ENCODE measurements at regions not wholly inside any gene's neighbourhood (a gene's known extent, or its start where the extent isn't known, plus 50 kb on each side); places are given as distances from the start of the nearest gene placed in this dataset.

DNA sequence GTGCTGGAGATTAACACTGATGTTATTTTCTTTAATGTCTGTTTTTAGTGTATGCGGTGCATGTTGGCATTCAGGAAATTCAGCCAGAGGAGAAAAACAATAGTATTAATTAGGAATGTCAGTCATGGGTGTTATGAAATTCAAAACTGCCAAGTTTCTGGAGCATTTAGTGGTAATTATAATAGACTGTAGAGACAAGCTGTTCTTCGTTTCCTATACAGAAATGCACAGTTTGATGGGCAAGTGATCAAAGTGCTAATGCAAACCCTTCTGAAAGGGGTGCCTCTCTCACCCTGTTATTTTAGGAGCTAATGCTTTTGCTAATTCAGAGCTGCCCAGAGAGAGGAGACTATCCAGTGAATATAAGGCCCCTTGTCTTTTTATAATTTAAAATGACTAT lies 573.8 kb upstream of the EEF2KMT start:
- DNase-seq = no peak

DNA sequence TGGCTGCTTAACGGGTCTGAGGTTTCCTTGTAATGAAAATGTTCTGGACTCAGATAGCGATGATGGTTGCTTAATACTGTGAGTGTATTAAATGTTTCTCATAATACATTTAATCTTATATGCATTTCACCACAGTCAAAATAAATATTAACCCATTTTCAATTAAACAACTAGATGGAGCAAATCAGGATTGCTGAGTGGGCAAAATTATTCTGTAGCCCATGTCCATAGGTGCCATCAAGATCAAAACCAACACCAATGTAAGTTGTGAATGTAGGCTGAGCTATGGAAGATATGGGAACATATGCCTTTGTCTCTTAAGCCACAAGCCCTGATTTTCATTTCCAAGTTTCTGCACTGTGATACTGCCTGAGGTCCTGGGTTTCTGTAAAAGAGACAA lies 572.6 kb upstream of the EEF2KMT start:
- no peak for DNase-seq

DNA sequence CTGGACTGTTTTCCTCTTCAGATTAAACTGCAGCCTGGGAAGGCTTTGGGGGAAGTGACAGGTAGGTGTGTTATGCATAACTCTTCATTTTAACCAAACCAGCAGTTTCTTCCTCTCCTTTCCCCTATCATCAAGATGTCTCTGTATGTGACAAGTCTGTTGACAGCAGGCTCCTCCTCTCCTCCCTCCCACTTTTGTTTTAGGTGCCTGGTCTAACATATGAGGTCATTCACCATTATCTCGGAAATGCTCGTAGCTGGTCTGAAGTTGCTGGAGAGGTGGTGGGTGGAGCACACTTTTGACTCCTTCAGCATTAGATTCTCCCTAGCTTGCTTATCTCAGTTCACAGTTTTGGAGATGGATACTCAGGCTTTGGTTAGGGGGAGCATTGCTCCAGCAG lies 571.0 kb upstream of the EEF2KMT start:
- no peak for DNase-seq

DNA sequence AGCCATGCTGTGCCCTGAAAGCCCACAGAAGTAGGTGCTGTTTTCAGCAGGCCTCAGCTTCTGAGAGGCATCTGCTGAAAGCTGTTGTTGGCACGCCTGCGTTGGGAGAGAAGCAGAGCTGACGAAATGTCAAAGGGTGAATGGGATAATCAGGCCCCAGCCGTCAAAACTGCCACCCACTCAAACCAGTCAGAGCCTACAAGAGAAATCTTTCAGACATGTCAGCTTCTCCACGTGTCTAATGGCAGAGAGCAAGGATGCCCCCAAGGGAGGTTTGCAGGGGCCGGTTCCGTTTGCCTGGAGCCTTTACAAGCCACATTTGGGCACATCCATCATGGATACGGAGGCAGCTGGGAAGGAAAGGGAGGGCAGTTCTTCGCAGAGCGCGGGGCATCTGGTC lies 568.2 kb upstream of the EEF2KMT start:
- DNase-seq = no peak

DNA sequence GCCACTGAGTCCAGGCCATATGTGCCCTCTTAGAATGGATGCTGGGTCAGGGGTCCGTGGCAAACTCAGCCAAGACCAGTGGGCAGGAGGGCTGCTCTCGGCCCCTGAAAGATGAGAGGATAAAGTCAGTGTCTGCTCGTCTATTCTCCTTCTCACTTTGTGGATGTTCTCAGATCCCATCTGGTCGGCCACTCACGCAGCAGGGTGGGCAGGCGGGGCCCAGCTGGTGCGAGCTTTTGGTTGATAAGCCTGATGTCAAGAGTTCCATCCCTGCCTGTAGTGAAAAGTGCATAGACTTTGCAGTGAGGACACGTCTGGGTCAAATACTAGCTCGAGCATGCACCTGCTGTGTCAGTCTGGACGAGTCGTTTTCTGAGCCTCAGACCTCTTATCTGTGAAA lies 556.2 kb upstream of the EEF2KMT start:
- DNase-seq = no peak

DNA sequence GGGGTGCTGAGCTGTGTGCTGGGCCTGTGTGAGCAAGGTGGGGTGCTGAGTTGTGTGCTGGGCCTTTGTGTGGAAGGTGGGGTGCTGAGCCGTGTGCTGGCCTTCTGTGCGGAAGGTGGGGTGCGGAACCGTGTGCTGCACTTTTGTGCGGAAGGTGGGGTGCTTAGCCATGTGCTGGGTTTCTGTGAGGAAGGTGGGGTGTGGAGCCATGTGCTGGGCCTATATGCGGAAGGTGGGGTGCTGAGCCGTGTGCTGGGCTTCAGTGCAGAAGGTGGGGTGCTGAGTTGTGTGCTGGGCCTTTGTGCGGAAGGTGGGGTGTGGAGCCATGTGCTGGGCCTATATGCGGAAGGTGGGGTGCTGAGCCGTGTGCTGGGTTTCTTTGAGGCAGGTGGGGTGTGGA lies 555.4 kb upstream of the EEF2KMT start:
- DNase-seq = no peak

DNA sequence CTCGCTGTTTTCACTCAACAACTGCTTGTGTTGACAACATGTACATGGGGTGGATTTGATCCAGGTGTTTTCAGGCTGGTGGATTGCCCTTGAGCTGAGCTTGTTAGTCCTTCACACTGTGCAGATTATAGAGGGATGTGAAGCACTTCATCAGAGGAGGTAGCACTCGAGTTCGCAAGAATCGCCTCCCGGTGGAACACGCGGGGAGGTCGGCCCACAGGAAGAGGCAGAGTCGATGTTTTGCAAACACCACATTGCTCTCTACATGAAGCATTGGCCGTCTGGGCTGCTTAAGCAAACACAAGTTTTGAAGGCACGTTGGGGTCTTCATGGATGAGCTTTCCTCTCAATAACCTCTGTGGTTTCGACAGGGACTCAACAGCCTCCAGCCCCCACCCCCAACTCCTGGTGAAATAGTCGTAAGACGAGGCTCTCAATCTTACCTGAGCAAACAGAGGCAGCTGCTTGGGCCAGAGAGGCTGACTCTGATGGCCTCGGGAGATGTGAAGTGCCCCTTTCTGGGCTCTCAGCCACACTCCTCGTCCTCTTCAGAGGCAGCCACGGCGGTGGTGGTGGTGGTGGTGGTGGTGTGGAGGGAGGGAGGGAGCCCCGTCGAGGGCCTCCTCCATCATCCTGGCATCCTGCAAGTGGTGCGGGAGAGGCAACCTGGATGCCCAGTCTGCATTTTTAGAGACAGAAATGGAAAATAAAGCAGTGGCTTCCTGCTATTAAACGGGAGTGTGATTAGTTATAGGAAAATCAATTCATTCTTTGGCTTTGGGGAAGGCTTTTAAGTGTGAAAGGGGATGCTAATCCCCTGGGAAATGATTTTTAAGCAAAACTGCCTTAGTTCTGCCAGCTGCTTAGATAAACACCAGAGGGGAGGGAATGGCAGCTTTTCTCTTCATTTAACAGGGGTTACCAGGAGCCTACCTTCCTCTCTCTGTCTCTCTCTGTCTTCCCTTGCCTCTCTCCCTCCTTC lies 552.5 kb upstream of the EEF2KMT start:
- DNase-seq = no peak

DNA sequence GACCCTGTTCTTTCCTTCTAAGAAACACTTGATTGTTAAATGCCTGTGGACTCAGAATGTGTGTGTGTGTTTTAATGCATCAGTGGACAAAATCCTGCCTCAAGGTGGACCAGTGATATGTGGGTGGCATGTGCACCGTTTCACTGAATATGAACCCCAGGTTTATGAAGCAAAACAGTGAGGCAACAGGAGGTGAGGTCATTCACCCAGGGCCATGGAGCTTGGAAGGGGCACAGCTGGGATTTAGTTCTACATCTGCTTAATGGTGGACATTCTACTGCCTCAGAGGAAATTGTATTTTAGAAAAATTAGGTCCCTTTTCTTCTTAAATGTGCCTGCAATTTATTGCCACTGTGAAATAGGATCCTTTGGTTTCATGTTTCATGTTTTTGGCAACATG lies 549.5 kb upstream of the EEF2KMT start:
- DNase-seq = no peak

DNA sequence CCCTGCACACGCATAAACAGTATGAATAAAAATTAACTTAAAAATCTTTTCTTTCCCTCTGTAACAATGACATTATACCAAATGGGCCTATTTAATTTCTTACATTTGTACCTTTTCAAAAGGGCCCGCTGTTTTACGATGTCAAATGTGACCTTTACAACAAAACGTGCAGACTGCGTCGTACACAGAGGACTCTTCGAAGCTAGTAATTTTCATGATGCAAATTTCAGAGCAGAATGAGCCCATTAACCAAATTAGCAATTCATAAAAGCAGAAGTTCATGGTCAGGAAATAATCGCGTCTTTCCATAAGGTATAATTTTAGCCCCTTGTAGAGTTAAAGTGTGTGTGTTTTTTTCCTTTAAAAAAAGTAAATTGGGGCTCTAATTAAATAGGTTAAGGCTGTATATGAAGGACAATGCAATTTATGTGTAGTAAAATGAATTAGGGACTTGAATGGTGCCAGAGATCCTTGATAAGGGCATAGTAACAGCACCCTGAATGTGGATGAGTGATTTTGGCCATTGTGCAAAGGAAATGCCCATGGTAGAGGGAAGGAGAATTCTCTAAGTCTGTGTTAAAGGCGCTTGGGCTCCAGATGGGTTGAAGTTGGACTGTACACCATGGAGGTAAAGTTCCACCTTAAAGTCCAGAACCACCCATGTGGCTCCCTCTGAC lies 546.4 kb upstream of the EEF2KMT start:
- no peak for DNase-seq

DNA sequence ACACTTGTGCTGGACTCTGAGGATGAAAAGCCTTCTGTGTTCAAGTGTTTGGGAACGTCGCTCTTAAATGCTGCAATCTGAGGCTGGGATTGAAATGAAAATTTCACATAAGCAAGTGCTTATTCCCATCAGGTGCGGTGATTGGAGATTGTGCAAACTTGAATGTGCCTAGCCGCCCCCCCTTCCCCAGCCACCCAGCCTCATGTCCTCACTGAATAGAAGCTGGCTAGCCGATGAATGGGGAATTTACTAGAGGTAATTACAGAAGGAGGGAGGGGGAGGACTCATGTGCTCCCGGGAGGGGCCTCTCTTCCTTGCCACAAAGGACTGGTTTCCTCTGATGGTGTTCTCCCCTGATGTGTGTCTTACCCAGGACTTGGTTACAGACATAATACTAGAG lies 544.8 kb upstream of the EEF2KMT start:
- DNase-seq = no peak

DNA sequence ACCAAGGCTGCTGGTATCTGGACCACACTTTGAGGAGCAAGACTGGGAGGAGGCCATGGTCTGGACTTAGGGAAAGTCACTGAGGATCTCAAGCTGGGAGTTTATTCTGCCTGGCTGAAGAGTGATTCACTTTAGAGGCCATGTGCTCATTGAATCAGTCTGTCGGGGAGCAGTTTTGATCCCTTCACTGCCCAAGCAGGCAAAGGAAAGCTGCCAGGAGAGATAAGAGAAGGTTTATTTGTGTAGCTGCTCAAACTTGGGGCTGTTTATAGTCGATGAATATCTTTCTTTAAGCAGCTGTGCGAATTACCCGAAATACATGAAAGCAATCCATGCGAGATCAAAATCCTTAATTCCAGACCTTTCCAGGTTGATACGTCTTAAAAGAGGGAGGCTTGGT lies 544.4 kb upstream of the EEF2KMT start:
- no peak for DNase-seq

DNA sequence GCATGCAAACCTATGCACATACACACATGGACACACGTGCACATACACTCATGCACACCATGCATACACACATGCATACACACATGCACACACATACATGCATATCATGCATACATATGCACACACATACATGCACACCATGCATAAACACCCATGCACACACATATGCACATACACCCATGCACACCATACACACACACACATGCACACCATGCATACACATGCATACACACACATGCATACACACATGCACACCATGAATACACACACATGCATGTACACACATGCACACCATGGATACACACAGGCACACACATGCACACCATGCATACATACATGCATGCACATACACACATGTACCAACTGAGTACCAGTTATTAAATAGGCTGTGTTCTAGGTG lies 543.3 kb upstream of the EEF2KMT start:
- no peak for DNase-seq

DNA sequence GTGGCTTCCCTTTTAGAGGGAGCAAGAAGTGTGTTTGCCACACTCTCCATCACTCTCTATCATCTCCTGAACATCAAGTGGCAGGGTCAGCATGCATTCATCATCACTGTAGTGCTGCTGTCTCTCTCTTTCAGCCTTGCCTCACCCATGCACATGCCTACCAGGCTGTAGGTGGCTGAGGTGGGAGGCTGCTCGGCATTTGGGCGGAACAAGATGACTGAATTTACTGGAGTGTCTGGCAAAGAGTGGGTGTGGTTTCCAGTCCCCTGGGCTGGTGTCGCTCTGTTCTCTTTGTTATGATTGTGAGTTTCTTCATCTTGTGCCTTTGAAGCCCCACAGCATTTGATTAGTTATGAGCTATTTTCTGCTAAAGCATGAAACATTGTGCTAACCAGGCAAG lies 541.9 kb upstream of the EEF2KMT start:
- DNase-seq = no peak

DNA sequence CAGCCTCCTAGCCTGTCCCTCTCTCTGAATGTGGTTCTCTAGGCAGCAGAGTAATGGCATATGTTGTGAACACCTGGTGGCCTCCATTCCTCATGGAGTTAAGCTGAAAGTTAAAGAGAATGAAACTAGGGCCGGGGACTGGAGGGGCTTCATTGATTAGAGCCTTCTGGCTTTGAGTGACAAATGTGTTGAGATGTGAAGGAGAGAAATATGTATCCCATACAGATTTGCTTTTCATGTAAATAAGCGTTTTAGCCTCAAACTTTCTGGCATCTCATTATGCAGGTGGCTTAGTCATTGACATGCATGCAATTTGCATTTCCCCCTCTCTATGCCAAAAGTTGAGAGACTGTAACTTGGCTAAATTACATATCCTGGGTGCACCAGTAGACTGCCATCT lies 537.7 kb upstream of the EEF2KMT start:
- DNase-seq = no peak

DNA sequence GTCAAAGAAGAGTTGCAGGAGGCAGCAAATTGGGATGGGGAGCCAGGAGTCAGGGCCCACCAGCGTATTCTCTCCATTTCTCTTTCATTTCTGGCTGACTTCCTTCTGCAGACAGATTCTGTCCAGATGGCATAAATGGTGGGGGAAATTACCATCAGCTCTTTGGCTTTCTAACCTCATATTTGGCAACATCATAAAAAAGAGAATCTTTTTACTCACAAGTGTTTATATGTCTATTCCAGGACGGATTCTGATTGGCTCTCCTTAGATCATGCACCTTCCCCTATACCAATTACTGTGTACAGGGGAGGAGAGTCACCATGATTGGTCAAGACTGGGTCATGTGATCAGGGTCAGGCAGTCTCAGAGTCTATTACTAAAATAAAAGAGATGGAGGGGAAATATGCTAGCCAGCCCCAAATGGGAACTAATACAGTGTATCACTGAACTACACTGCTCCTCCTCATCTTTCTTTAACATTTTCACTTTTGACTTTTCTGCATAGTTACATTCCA lies 537.1 kb upstream of the EEF2KMT start:
- DNase-seq = no peak

DNA sequence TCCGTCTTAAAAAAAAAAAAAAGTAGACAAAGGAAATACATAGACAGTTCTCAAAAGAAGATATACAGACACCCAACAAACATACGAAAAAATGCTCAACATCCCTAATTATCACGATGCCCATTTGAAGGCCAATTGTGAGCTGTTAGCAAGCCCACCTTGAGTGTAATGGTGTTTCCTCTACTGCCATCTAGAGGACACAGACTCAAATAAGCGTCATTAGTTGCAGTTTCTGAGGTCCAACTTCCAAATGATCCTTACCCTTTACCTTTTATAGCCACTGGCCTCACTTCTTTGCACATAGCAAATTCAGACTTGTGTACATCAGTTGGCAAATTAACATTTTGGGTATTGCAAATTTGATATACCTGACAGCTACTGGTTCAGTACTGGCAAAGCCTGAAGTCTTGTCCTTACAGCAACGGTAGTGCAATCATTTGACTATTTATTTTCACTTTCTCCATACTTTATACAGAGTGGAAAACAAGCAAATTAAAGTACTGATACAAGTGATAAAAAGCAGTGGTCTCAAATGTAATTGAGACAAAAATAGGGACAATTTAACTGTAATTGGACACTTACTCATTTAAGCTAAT lies 536.3 kb upstream of the EEF2KMT start:
- no peak for DNase-seq

DNA sequence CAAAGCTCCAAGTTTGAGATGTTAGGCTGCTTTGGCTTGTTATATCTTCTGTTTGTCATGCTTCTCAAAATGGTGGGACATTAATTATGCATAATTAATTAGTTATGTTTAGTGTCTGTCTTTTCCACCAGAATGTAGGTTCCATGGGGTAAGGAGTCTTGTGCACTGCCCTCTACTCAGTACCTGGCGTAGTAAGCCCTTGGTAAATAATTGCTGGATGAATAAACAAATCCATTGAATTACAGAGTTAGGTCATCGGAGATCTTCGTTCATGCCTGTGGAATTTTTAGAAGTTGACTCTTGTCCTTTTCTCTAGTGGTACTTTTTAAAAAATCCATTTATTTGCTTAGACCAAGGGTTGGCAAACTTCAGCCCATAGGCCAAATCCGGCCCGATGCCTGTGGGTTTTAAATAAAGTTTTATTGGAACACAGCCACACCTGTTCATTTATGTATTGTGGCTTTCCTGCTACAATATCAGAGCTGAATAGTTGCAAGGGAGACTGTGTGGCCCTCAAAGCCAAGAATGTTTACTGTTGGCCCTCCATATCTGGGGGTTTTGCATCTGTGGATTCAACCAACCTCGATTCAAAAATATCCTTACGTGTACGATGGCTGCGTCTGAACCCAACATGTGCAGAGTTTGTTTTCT lies 524.8 kb upstream of the EEF2KMT start:
- DNase-seq = no peak

DNA sequence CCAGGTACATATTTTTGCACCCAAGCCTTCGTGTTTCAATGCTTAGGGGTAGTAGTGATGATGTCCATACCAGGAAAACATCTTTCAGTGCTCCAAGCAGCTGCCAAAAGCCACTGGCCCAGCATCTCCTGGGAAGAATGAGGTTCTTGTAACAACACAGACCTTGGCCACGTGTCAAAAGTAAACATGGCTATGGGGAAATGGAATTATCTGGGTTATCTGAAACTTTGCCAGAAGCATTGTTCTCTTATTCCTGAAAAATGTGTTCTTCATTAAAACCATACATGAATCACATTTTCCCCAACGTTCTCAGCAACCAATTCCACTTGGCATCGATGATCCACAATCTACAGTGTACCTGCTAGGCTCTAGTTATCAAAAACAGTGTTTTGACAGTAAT lies 524.2 kb upstream of the EEF2KMT start:
- DNase-seq = no peak

DNA sequence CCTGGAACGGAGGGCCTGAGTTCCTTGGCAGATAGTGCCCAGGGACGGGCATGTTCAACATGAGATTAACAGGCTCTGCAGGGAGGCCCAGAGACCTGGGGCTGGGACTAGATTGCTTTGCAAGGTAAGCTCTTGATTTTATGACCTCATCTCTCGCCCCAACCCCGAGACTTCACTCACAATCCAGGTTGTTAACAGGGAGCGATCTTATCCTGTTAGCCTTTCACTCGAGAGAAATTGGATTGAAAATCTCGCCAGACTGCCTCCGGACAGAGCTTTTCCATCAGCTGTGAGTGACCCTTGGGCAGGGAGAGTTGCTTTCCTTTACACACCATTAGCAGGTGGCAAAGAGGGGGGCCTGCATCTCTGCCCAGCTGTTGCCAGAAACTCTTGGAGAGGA lies 521.7 kb upstream of the EEF2KMT start:
- no peak for DNase-seq

DNA sequence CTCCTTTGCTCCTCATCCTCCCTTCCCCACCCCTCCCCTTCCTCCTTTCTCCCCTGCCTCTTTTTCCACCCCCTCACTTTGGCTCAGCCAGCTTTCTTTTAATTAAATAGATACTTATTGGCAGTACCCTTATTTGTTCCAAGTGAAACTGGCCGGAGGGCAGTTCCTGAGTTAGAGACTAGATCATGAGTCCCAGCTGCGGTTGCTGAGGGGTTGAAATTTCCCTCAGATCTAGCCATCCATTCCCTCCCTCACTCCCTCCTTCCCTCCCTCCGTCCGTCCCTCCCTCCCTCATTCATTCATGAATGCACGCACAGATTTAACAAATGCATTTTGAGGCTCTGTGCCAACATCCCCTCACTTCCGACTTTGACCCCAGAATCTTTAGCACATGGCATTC lies 519.2 kb upstream of the EEF2KMT start:
- DNase-seq = no peak

DNA sequence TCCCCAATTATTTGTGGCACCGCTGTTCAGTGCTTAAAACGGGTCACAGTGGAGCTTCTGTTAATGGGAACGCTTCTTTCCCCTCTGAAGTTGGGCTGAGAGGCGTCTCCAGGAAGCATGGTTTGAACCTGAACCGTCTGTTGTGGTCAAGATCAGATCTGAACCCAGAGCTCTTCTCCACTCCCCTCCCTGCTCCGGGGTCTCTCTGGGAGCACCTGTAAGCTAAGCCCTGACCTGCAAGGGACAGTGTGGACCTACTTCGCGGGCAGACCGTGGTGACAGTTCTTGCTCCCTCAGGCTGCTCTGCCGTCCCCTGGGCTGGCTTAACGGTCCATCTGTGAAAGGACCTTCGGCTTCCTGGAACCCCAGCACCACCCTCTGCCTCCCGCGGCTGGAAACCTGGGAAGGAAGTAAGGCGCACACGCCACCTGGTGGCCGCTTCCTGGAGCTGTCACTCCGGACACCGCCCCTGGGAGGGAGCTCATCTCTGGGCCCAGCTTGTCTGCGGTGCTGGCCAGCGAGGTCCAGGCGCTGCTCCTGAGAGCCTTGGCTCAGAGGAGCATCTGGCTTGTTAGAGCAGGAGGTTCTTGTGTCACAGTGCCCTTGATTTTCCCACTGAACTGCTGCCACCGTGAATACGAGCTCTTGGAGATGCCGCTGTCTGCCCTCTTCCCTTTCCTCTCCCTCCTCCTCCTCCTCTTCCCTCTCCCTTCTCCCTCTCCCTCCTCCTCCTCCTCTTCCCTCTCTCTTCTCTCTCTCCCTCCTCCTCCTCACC lies 518.5 kb upstream of the EEF2KMT start:
- DNase-seq = no peak

DNA sequence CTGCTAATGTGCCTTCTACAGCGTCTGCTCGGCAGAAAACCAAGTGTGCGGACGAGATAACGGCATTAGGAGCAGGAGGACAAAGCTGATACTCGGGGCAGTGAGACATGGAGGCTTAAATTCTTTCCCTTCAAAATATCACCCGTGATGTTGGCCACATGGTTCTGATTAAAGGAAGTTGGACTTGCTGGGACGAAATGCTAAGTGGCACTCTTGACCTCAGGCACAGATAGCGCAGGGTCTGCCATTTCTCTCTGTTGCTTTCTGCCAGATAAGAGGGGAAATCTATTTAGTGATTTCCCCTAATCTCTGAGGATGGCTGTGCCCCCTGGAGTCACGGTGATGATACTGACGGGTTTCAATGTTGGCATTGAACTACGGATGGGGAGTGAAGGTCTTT lies 509.6 kb upstream of the EEF2KMT start:
- DNase-seq = no peak

DNA sequence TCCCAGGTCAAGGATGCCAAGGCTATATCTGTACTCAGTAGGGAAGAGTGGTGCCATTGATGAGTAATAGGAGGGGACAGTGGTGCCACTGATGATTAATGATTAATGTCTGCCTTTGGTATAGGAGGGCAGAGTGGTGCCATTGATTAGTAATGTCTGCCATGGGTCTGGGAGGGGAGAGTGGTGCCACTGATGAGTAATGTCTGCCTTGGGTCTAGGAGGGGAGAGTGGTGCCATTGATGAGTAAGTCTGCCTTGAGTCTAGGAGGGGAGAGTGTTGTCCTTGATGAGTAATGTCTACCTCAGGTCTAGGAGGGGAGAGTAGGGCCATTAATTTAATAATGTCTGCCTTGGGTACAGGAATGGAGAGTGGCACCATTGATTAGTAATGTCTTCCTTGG lies 507.8 kb upstream of the EEF2KMT start:
- no peak for DNase-seq

Data from GF-D8 (cell line).